ENCODE measurements at regions not wholly inside any gene's neighbourhood (a gene's known extent, or its start where the extent isn't known, plus 50 kb on each side); places are given as distances from the start of the nearest gene placed in this dataset.

DNA sequence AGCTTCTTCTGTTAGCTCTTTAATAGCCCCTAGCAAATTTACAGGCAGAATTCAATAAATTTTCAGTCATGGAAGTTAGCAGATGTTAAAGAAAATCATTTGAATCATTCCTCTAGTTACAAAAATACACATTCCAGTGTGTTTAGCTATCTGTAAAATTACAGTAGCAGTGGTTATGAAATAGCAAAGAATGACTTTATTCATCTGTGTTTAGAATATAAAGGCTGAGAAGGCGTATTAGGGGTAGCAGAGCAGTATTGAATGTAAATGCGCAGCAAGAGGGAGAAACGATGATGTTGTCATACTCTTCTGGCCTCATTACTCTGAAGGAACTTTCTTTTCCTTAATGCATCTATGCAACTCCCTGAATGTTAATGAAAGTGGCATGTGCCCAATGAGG, 106.2 kb upstream of the CYYR1 start:
- TF ChIP-seq, protein P1, sequence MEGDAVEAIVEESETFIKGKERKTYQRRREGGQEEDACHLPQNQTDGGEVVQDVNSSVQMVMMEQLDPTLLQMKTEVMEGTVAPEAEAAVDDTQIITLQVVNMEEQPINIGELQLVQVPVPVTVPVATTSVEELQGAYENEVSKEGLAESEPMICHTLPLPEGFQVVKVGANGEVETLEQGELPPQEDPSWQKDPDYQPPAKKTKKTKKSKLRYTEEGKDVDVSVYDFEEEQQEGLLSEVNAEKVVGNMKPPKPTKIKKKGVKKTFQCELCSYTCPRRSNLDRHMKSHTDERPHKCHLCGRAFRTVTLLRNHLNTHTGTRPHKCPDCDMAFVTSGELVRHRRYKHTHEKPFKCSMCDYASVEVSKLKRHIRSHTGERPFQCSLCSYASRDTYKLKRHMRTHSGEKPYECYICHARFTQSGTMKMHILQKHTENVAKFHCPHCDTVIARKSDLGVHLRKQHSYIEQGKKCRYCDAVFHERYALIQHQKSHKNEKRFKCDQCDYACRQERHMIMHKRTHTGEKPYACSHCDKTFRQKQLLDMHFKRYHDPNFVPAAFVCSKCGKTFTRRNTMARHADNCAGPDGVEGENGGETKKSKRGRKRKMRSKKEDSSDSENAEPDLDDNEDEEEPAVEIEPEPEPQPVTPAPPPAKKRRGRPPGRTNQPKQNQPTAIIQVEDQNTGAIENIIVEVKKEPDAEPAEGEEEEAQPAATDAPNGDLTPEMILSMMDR (conservative IDR thresholded peaks at IDR 0.05; ENCODE audit: low read depth, low read length), result no peak
- no peak for DNase-seq (ENCODE audit: low read depth)
- H3K4me3 ChIP-seq (ENCODE audit: low read depth, low read length), result no peak overlapping the region

DNA sequence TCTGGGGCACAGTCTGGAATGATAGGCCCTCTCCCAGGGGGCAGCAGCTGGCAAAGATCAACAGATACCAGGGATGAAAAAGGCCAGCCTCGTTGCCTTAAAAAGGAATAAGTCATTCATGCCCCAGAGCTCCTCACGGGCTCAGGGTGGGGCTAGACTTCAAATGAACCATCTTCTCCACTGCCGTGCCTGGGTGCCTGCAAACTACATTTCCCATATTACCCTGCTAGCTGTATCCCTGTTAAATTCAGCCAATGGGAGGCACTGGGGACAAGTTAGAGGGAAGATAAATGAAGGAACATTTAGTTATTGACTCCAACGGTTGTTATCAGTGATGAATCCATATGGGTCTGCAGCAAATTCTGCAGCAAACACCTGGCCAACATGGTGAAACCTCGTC, 101.2 kb upstream of the CYYR1 start:
- TF ChIP-seq, protein P1 (conservative IDR thresholded peaks at IDR 0.05; ENCODE audit: low read depth, low read length), result no peak
- no peak for DNase-seq (ENCODE audit: low read depth)
- H3K4me3 ChIP-seq (ENCODE audit: low read depth, low read length), result no peak overlapping the region

DNA sequence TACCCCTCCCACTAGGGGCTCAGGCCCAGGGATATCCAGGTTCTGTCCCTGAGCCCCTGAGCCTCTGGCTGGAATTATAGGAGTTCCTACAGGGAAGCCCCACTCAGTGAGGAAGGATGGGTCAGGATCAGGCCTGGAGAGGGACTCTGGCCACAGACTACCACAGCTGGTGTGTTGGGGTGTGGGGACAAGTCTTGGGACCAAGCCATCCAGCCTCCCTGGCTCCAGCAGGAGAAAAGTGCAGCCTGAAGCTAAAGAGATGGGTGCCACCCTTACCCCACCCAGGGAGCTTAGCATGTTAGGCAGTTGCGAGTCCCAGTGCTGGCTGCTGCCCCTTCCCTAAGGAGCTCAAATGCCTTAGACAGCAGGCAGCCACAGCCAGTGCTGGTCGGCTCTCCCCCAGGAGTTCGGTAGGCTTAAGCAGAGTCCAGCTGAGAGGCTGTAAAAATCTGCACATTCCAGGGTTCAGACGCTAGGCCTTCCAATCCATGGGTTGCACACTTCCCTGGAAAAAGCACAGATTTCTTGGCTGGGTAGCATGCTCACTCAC, 96.2 kb upstream of the CYYR1 start:
- TF ChIP-seq, protein P1 (conservative IDR thresholded peaks at IDR 0.05; ENCODE audit: low read depth, low read length), result no peak
- H3K4me3 ChIP-seq (ENCODE audit: low read depth, low read length), result no peak overlapping the region
- no peak for DNase-seq (ENCODE audit: low read depth)

DNA sequence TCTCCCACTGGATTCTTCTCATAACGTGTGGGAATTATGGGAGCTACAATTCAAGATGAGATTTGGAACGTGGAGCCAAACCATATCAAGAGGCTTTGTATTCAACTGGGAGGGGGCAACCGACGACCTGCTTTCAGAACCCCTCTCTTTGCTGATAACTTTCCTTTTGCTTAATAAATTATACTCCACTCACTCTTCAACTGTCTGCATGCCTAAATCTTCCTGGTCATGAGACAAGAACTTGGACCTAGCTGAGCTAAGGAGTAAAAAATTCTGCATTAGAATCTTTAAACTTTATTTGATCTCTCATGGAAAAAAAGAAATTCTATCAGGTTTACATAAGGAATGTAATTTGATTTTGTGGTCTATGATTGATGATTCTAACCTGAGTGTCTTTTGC, 86.7 kb upstream of the CYYR1 start:
- TF ChIP-seq, protein P1 (conservative IDR thresholded peaks at IDR 0.05; ENCODE audit: low read depth, low read length), result no peak
- H3K4me3 ChIP-seq (ENCODE audit: low read depth, low read length), result no peak overlapping the region
- no peak for DNase-seq (ENCODE audit: low read depth)

DNA sequence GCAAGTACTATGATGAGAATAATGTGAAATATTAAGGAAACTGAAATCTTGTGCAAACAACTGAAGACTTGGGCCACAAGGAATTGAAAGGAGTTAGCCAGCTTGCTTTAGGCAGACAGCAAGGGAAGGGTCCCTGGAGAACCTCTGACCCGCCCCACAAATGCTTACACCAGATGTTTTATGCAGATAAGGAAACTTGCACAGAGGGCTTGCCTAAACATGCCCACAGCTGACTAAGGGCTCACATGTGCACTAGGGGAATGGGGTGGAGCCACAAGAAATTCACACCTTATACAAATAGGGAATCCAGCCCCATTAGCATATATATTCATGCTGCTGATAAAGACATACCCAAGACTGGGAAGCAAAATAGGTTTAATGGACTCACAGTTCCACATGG, 86.1 kb upstream of the CYYR1 start:
- DNase-seq (ENCODE audit: low read depth), result no peak
- TF ChIP-seq, protein P1 (conservative IDR thresholded peaks at IDR 0.05; ENCODE audit: low read depth, low read length), result no peak
- no peak overlapping the region for H3K4me3 ChIP-seq (ENCODE audit: low read depth, low read length)

DNA sequence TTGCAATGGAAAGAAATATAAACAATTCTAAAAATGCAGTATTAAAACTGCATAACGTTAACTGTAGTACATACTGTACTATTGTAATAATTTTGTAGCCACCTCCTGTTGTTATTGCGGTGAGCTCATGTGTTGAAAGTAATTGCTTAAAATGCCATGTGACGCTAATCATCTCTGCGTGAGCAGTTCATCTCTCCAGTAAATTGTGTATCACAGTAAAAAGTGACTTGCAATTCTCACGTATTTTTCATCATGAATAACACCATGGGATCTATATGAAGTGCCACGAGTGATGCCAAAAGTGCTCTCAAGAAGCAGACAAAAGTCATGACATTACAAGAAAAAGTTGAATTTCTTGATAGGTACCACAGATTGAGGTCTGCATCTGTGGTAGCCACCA, 82.4 kb upstream of the CYYR1 start:
- TF ChIP-seq, protein P1 (conservative IDR thresholded peaks at IDR 0.05; ENCODE audit: low read depth, low read length), result no peak
- no peak for DNase-seq (ENCODE audit: low read depth)
- no peak overlapping the region for H3K4me3 ChIP-seq (ENCODE audit: low read depth, low read length)

DNA sequence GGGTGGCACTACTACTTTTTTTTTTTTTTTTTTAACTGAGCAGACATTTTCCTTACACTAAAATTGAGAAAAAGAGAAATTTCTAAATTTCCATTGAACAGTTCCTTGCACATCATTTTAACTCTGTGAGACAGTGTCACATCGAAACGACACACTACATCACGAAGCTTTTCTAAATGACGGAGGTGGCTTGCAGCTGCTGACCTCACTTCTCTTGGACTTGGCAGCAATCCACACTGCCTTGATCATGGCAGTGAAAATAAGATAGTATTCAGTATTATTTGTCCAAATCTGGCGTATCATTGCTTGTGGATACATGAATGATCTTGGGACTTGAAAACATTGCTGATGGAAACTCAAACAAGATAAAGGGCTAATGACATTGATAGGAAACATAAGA, 80.3 kb upstream of the CYYR1 start:
- TF ChIP-seq, protein P1 (conservative IDR thresholded peaks at IDR 0.05; ENCODE audit: low read depth, low read length), result no peak
- H3K4me3 ChIP-seq (ENCODE audit: low read depth, low read length), result no peak overlapping the region
- no peak for DNase-seq (ENCODE audit: low read depth)

Data from epithelial cell of proximal tubule (primary cell).